Gastroesophageal sphincter (tissue), 4 donors: ENCODE measurements at regions not wholly inside any gene's neighbourhood (a gene's known extent, or its start where the extent isn't known, plus 50 kb on each side); places are given as distances from the start of the nearest gene placed in this dataset.

Source experiments
- ATAC-seq: fragments of 150-250 bp; one replicate; pipeline ENCODE4 v1.9.1; 2016; ENCODE audit warnings: mild to moderate bottlenecking, moderate library complexity
- H3K27ac ChIP-seq, 4 donors: fragments of 200-600 bp; sonication (generic) in 3 of 4; 1 replicate in 3 of 4; 2 replicates in 1 of 4; pipeline ENCODE4 v1.5.1; 2016 to 2019
- H3K27me3 ChIP-seq: fragments of 200-600 bp; sonication (generic); one replicate; pipeline ENCODE4 v1.5.1; 2019
- H3K36me3 ChIP-seq, 2 donors: fragments of 200-600 bp; sonication (generic); one replicate each; pipeline ENCODE4 v1.5.1; 2019; ENCODE audit warnings: control low read depth in 1 of 2
- H3K4me1 ChIP-seq, 3 donors: fragments of 200-600 bp; sonication (generic); 1 replicate in 2 of 3; 2 replicates in 1 of 3; pipeline ENCODE4 v1.5.1; 2016 to 2019; ENCODE audit warnings: control low read depth in 2 of 3
- H3K4me3 ChIP-seq, 2 donors: fragments of 200-600 bp; sonication (generic); one replicate each; pipeline ENCODE4 v1.5.1; 2019; ENCODE audit warnings: mild to moderate bottlenecking in 1 of 2, moderate library complexity in 1 of 2
- H3K9me3 ChIP-seq, 3 donors: fragments of 200-600 bp; sonication (generic); one replicate each; pipeline ENCODE4 v1.5.1; 2017 to 2019; ENCODE audit warnings: control low read depth in 2 of 3
- CTCF ChIP-seq, 4 experiments: fragments of 200-600 bp in 2 of 4; fragments of 450-650 bp in 2 of 4; sonication (generic) in 1 of 4; IDR thresholded peaks; one replicate each; pipeline ENCODE4 v1.5.1; 2017 to 2019; ENCODE audit warnings: antibody characterized with exemption in 4 of 4, mild to moderate bottlenecking in 2 of 4, moderate library complexity in 2 of 4
- EP300 ChIP-seq: sonication (generic); formaldehyde crosslinking; IDR thresholded peaks from one replicate; pipeline ENCODE4 v1.6.1; 2017; ENCODE audit warnings: antibody characterized with exemption, mild to moderate bottlenecking
- POLR2A ChIP-seq, 2 donors: fragments of 450-650 bp; IDR thresholded peaks; one replicate each; pipeline ENCODE4 v1.6.1; 2017; ENCODE audit warnings: antibody characterized with exemption in 2 of 2, mild to moderate bottlenecking in 2 of 2, moderate library complexity in 1 of 2
- POLR2AphosphoS5 ChIP-seq: sonication (generic); formaldehyde crosslinking; IDR thresholded peaks from one replicate; pipeline ENCODE4 v1.6.1; 2017; ENCODE audit warnings: antibody characterized with exemption
- WGBS, 2 donors: methylation state at CpG; one replicate each; pipeline ENCODE4 v1.1.5; 2018; ENCODE audit warnings: low coverage in 1 of 2; 5-methylcytosine and 5-hydroxymethylcytosine counted together

DNA sequence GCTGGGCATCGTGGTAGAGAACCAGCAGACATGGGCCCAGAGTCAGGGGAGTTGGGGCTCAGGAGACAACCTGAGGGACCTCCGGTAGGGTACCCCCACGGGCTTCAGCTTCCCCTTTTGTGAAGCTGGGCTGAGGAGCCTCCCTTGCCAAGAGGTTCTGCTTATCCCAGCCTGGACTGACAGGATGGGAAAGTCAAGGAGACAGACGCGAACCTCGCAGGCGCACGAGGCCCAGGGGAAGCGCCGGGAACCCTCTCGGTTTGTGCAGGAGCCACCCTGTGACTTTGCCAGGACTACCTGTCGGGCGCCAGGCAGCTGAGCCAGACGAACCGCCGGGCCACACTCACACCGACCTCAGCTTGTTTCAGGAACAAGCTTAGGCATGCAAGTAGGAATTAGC lies 566.1 kb downstream of the BRD1 start:
- WGBS, 2 donors = 74 to 77% methylated on average over 12 to 17 of the region's 17 CpGs

DNA sequence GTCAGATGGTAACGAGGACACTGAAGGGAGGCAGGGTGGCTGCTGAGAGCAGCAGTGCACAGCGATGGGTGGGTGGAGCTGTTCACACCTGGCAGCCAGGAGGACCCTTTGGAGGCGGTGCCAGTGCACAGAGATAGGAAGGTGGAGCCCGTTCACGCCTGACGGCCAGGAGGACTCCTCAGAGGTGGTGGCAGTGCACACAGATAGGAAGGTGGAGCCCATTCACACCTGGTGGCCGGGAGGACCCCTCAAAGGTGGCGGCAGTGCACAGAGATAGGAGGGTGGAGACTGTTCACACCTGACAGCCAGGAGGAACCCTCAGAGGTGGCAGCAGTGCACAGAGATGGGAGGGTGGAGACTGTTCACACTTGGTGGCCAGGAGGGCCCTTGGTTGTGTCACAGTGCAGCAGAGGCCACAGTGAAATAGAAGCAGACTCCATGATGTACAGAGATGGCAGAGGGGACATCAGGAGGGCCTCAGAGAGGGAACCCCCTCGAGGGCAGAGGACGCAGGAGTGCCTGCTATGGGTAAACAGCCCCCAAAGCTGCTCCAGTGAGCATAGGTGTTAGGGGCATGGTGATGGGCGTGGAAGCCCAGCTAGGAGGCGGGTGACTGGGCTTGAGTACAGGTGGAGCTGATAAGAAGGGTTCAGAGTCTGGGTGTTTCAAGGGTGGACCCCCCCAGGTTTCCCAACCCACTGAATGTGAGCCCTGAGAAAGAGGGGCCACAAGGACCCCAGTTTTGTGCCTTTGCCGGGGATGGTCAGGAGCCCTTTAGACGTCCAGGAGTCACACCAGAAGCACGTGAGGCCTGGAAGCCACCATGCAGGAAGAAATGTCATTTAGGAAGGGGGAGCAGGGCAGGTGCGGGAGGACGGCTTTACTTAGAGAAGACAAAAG lies 566.7 kb downstream of the BRD1 start:
- no peak for ATAC-seq
- no peaks in the 10 kb centered on the region for H3K36me3 ChIP-seq
- H3K4me1 ChIP-seq = no peaks in the 10 kb centered on the region
- TF ChIP-seq EP300 (no peak), POLR2A (IDR thresholded peaks at IDR 0.05) (no peak), POLR2AphosphoS5 (no peak), CTCF (IDR thresholded peaks at IDR 0.05) (no peak)
- no peak overlapping the region for H3K4me3 ChIP-seq
- no peak overlapping the region for H3K27ac ChIP-seq
- no peaks in the 10 kb centered on the region for H3K9me3 ChIP-seq
- 76 to 79% methylated on average over 6 to 12 of the region's 17 CpGs for WGBS, 2 donors
- peaks cover 41% of the 10 kb centered on the region for H3K27me3 ChIP-seq

More for the DNA sequence above, 566.1 kb downstream of the BRD1 start:
- no peak for ATAC-seq
- no peak overlapping the region for H3K4me3 ChIP-seq
- H3K36me3 ChIP-seq = no peaks in the 10 kb centered on the region
- no peak overlapping the region for H3K27ac ChIP-seq
- TF ChIP-seq CTCF (IDR thresholded peaks at IDR 0.05) (no peak), POLR2A (IDR thresholded peaks at IDR 0.05) (no peak), POLR2AphosphoS5 (no peak), EP300 (no peak)
- no peaks in the 10 kb centered on the region for H3K9me3 ChIP-seq
- H3K4me1 ChIP-seq = no peaks in the 10 kb centered on the region
- peaks cover 39% of the 10 kb centered on the region for H3K27me3 ChIP-seq

DNA sequence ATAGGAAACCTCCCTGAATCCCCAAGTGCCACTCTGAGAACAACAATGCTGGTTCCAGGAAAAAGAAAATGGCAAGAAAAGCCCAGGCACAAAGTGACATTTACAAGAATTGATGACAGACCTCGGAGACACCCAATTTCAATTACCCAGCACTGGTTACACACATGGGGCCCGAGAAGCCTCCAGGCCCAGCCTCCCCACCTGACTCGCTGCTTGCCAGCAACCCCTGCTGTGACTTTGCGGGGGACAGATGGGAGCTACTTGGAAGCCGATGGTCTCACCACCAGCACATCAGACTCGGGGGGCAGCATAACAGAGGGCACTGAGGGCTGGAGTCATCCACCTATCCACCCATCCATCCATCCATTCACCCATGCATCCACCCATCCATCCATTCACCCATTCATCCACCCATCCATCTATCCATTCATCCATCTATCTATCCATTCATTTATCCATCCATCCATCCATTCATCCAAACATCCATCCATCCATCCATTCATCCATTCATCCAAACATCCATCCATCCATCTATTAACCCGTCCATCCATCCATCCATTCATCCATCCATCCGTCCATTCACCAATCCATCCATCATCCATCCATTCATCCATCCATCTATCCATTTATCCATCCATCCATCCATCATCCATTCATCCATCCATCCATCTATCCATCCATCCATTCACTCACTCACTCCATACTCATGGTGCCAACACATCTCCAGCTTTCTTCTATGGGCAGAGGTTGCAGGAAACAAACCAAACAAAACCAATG lies 567.6 kb downstream of the BRD1 start:
- Histone ChIP-seq H3K27me3 (peaks cover 49% of the 10 kb centered on the region), H3K4me1 (no peaks in the 10 kb centered on the region), H3K27ac (no peak overlapping the region), H3K4me3 (no peak overlapping the region), H3K9me3 (no peaks in the 10 kb centered on the region), H3K36me3 (no peaks in the 10 kb centered on the region)
- WGBS, 2 donors = 82 to 87% methylated on average over 5 to 7 of the region's 8 CpGs
- no peak for TF ChIP-seq CTCF (IDR thresholded peaks at IDR 0.05)
- ATAC-seq = no peak

DNA sequence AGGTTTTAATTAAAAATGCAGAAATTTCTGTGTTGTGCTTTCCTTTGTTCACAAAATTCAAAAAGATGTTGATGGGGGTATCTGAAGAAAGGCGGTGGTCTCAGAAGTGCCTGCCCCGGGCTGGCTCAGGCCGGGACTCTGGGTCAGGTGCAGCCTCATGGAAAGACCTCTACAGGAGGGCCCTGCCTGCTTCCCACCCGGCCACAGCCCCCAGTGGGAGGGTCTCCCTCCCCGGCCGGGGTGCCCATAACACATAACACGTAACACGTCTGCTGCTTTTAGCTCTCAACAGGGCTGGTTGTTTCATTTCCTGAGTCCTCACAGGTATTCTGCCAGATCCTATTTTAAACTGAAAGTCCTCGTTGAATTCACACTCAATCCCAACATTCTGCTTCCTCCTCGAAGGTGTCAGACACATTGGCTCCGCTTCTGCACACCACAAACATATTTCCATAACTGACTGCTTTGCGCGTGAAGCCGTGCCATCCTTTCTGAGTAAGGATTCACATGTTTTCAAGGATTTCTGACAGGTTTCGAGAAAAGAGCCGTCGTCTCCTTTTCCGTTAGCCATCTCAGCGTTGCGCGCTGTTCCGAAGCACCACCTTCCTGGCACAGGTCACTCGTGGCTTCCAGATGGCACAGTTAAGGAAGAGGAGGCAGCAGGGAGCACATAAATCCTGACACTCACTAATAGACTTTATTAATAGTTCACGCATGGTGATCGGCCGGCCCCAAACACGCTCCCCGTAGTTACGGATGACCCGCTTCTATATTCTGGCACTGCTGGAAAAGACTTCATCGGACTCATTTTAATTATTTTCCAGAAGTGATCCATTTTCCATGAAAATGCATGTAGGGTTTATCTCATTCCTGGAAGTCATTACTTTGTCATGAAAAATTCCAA lies 569.3 kb downstream of the BRD1 start:
- Histone ChIP-seq H3K4me1 (no peaks in the 10 kb centered on the region), H3K4me3 (no peak overlapping the region), H3K9me3 (no peaks in the 10 kb centered on the region), H3K27ac (no peak overlapping the region), H3K36me3 (no peaks in the 10 kb centered on the region), H3K27me3 (peaks cover 59% of the 10 kb centered on the region)
- 73 to 83% methylated on average over 14 to 24 of the region's 31 CpGs for WGBS, 2 donors
- no peak for ATAC-seq
- no peak for TF ChIP-seq POLR2AphosphoS5
- TF ChIP-seq CTCF (IDR thresholded peaks at IDR 0.05) = no peak
- TF ChIP-seq EP300 = no peak
- TF ChIP-seq POLR2A (IDR thresholded peaks at IDR 0.05) = no peak
